ENCODE measurements at regions not wholly inside any gene's neighbourhood (a gene's known extent, or its start where the extent isn't known, plus 50 kb on each side); places are given as distances from the start of the nearest gene placed in this dataset.

DNA sequence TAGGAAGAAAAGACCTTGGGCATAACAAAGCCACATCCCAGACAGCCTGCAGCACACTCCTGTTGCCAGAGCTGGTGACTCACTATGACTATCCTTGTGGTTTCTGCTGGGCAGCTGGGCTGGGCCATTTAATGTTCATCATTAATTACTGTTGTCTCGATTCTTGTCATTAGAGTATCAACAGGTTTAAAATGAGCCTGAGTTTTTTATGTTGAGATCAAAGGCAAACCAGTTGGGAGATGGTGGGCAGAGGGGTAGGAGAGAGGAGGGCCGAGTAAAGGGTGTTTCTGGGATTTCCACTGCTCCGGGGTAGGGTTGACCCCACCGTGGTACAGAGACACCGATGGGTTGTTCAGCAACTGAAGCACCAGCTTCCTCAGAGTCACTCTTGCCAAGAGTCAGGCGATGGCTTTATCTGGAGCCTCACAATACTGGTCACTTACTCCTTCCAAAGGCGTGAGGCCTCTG lies 128.7 kb upstream of the LYZL1 start:
- H3K4me1 ChIP-seq, result no peaks in the 10 kb centered on the region
- no peak for ATAC-seq
- H3K27ac ChIP-seq, result no peak overlapping the region
- H3K4me3 ChIP-seq, result no peak overlapping the region
- no peaks in the 10 kb centered on the region for H3K9me3 ChIP-seq
- H3K27me3 ChIP-seq, result no peaks in the 10 kb centered on the region
- intact Hi-C loops (cut with DNase I), result no loop called here
- TF ChIP-seq POLR2A (IDR thresholded peaks at IDR 0.05), result no peak
- TF ChIP-seq, protein P1, sequence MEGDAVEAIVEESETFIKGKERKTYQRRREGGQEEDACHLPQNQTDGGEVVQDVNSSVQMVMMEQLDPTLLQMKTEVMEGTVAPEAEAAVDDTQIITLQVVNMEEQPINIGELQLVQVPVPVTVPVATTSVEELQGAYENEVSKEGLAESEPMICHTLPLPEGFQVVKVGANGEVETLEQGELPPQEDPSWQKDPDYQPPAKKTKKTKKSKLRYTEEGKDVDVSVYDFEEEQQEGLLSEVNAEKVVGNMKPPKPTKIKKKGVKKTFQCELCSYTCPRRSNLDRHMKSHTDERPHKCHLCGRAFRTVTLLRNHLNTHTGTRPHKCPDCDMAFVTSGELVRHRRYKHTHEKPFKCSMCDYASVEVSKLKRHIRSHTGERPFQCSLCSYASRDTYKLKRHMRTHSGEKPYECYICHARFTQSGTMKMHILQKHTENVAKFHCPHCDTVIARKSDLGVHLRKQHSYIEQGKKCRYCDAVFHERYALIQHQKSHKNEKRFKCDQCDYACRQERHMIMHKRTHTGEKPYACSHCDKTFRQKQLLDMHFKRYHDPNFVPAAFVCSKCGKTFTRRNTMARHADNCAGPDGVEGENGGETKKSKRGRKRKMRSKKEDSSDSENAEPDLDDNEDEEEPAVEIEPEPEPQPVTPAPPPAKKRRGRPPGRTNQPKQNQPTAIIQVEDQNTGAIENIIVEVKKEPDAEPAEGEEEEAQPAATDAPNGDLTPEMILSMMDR (IDR thresholded peaks at IDR 0.05), result no peak
- peak in 1 of 4 donors; percentile 7 for DNase-seq
- H3K36me3 ChIP-seq (replicated peaks in 1 of 2; ENCODE audit: insufficient read depth in 1 of 2, low read depth in 2 of 2), result no peaks in the 10 kb centered on the region
- WGBS, 2 donors, result 64 to 77% methylated on average over 7 of the region's 7 CpGs

DNA sequence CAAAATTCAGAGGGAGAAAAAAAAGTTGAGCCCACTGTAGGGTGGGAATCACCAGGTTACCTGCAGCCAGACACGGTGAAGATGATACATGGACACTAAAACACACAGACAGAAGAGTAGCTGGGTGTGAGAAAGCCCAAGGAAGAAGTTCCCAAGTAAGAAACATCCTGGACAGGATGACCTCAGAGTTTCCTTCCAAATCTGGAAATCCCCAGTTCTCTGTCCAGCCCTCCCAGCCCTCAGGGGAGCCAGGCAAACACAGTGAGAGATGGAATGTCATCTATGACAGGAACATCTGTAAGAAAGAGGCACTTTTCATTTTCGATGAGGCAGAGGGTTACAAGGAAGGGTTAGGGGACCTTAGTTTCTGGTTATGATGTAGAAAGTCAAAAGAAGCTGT lies 125.1 kb upstream of the LYZL1 start:
- H3K9me3 ChIP-seq, result no peaks in the 10 kb centered on the region
- no peaks in the 10 kb centered on the region for H3K27me3 ChIP-seq
- H3K4me1 ChIP-seq, result no peaks in the 10 kb centered on the region
- DNase-seq (no peak), ATAC-seq (no peak)
- WGBS, 2 donors, result 53 to 54% methylated on average over 2 of the region's 2 CpGs
- no peak overlapping the region for H3K27ac ChIP-seq
- TF ChIP-seq, protein P1 (IDR thresholded peaks at IDR 0.05), result no peak
- no peak for TF ChIP-seq POLR2A (IDR thresholded peaks at IDR 0.05)
- H3K36me3 ChIP-seq (replicated peaks in 1 of 2; ENCODE audit: insufficient read depth in 1 of 2, low read depth in 2 of 2), result no peaks in the 10 kb centered on the region
- H3K4me3 ChIP-seq, result no peak overlapping the region
- intact Hi-C loops (cut with DNase I), result no loop called here

DNA sequence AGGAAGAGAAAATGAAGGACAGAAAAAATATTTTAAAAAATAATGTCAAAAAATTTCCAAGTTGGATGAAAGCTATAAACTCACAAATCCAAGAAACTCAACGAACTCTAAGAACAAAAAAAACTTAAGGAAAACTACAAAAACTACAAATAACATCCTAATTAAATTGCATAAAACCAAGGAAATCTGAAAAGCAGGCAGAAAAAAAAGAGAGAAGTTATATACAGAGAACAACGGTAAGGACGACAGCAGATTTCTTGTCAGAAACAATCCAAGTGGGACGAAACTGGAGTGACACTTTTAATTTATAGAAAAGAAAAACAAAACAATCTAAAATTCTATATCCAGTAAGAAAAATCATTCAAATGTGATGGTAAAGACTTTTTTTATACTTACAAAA lies 122.2 kb upstream of the LYZL1 start:
- no peaks in the 10 kb centered on the region for H3K4me1 ChIP-seq
- H3K9me3 ChIP-seq, result no peaks in the 10 kb centered on the region
- ATAC-seq, result no peak
- WGBS, 2 donors, result 73 to 81% methylated on average over 4 of the region's 4 CpGs
- H3K27ac ChIP-seq, result no peak overlapping the region
- no peak for DNase-seq
- TF ChIP-seq POLR2A (IDR thresholded peaks at IDR 0.05), result no peak
- TF ChIP-seq, protein P1 (IDR thresholded peaks at IDR 0.05), result no peak
- H3K36me3 ChIP-seq (replicated peaks in 1 of 2; ENCODE audit: insufficient read depth in 1 of 2, low read depth in 2 of 2), result no peaks in the 10 kb centered on the region
- intact Hi-C loops (cut with DNase I), result no loop called here
- no peak overlapping the region for H3K4me3 ChIP-seq
- no peaks in the 10 kb centered on the region for H3K27me3 ChIP-seq

DNA sequence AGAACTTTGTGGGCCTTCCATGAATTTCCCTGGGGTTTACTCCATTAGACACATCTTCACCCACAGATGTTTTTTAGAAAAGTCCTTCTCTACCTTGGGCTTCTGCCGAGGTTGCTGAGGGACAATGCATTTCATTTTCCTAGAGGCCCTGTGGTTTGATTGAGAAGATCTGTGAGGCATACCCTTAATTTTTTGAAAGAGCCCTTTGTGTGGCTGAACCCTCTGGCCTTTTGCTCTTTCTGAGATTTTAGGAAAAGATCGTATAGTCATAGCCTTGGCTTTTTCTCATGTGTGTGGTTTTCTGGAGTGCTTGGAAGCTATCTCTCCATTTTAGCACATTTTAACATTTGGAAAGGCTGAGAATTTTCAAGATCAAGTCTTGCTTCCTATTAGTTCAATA lies 119.8 kb upstream of the LYZL1 start:
- no peak for ATAC-seq
- DNase-seq, result no peak
- 68 to 71% methylated on average over 2 of the region's 2 CpGs for WGBS, 2 donors

DNA sequence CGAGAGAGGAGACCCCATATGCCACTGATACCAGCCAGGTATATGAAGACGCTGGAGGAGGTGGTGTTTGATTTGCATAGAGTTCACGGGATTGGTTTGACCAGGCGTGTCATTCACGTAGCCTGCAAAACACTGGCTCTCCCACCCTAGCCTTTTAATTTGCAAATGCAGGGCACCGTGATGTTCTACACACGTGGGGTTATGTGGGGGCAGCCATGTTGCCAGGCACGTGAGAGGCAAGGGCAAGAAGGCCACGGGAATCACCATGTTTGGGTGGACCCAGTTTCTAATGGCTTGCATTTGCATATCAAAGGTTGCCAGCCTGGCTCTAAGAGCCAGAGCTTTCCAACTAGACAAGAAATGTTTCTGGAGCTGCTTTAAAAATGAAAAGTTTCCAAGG lies 117.2 kb upstream of the LYZL1 start:
- H3K36me3 ChIP-seq (replicated peaks in 1 of 2; ENCODE audit: insufficient read depth in 1 of 2, low read depth in 2 of 2), result no peaks in the 10 kb centered on the region
- no peaks in the 10 kb centered on the region for H3K27me3 ChIP-seq
- intact Hi-C loops (cut with DNase I), result no loop called here
- H3K27ac ChIP-seq, result no peak overlapping the region
- ATAC-seq (no peak), DNase-seq (no peak)
- no peaks in the 10 kb centered on the region for H3K4me1 ChIP-seq
- 59 to 65% methylated on average over 9 of the region's 9 CpGs for WGBS, 2 donors
- no peak overlapping the region for H3K4me3 ChIP-seq
- H3K9me3 ChIP-seq, result no peaks in the 10 kb centered on the region
- TF ChIP-seq, protein P1 (IDR thresholded peaks at IDR 0.05), result no peak
- TF ChIP-seq POLR2A (IDR thresholded peaks at IDR 0.05), result no peak

More for the DNA sequence above, 119.8 kb upstream of the LYZL1 start:
- Histone ChIP-seq H3K27ac (no peak overlapping the region), H3K4me1 (no peaks in the 10 kb centered on the region), H3K36me3 (replicated peaks in 1 of 2; ENCODE audit: insufficient read depth in 1 of 2, low read depth in 2 of 2) (no peaks in the 10 kb centered on the region), H3K4me3 (no peak overlapping the region), H3K9me3 (no peaks in the 10 kb centered on the region), H3K27me3 (no peaks in the 10 kb centered on the region)
- no peak for TF ChIP-seq POLR2A (IDR thresholded peaks at IDR 0.05)
- TF ChIP-seq, protein P1 (IDR thresholded peaks at IDR 0.05), result no peak
- intact Hi-C loops (cut with DNase I), result no loop called here
